ENCODE measurements at regions not wholly inside any gene's neighbourhood (a gene's known extent, or its start where the extent isn't known, plus 50 kb on each side); places are given as distances from the start of the nearest gene placed in this dataset.

- peaks cover 5% of the 10 kb centered on the region for H3K27me3 Mint-ChIP-seq
- Histone ChIP-seq H3K27me3 (ENCODE audit: control insufficient read depth in 1 of 2, insufficient read depth in 2 of 2, low read length in 2 of 2) (peaks cover 0 to 2% of the 10 kb centered on the region in 2 experiments), H3K4me3 (ENCODE audit: low read length) (no peak overlapping the region), H3K27ac (ENCODE audit: low read depth in 1 of 2, low read length in 2 of 2) (no peak overlapping the region), H3K36me3 (ENCODE audit: insufficient read depth, low read length) (no peaks in the 10 kb centered on the region), H3K4me1 (ENCODE audit: insufficient read depth, low read length) (no peaks in the 10 kb centered on the region), H3K9me3 (ENCODE audit: control insufficient read depth in 1 of 2, insufficient read depth in 1 of 2, low read length in 2 of 2) (peaks cover 0 to 4% of the 10 kb centered on the region in 2 experiments)
- H3K4me1 Mint-ChIP-seq (ENCODE audit: low read depth), result no peaks in the 10 kb centered on the region
- no peak overlapping the region for H3K4me3 Mint-ChIP-seq
- CTCF ChIA-PET, result no interaction called here
- no peak for TF ChIP-seq CTCF (IDR thresholded peaks at IDR 0.05)
- ATAC-seq (ENCODE audit: poor library complexity) (no peak), DNase-seq (peak in 6 of 14 experiments; percentile 0 to 83 (median 24))
- POLR2A ChIA-PET, result no interaction called here
- no peaks in the 10 kb centered on the region for H3K36me3 Mint-ChIP-seq (ENCODE audit: low read depth)
- no peaks in the 10 kb centered on the region for H3K9me3 Mint-ChIP-seq
- no peak overlapping the region for H3K27ac Mint-ChIP-seq
- intact Hi-C loops (cut with DNase I, micrococcal nuclease), result no loop called here
Observed at GRCh38 chr20:40506537-40506939, 182.5 kb downstream of the MAFB start.

DNA sequence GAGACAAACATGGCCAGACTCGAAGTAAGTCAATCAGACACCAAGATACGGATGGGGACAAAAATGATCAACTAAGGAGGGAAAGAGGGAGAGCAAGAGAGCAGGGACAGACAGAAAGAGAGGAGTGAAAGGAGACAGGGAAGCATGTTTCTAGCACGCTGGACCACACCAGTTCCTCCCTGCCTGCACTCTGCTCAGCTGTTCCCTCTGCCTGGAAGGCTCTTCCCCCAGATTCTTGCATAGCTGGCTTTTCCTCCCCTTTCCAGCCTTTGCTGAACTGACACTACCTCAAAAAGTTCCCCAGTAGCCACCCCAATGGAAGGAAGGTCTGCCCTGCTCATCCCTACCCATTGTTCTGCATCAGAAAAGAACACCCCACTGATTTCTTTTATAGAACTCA is 185.9 kb downstream of the MAFB start:
- Mint-ChIP-seq H3K27me3 (no peaks in the 10 kb centered on the region), H3K36me3 (ENCODE audit: low read depth) (no peaks in the 10 kb centered on the region), H3K9me3 (no peaks in the 10 kb centered on the region), H3K27ac (no peak overlapping the region), H3K4me1 (ENCODE audit: low read depth) (no peaks in the 10 kb centered on the region), H3K4me3 (no peak overlapping the region)
- H3K4me3 ChIP-seq (ENCODE audit: low read length), result no peak overlapping the region
- no peak overlapping the region for H3K27ac ChIP-seq (ENCODE audit: low read depth in 1 of 2, low read length in 2 of 2)
- POLR2A ChIA-PET, result no interaction called here
- no peak for ATAC-seq (ENCODE audit: poor library complexity)
- H3K27me3 ChIP-seq (ENCODE audit: control insufficient read depth in 1 of 2, insufficient read depth in 2 of 2, low read length in 2 of 2), result peaks cover 0 to 2% of the 10 kb centered on the region in 2 experiments
- H3K36me3 ChIP-seq (ENCODE audit: insufficient read depth, low read length), result no peaks in the 10 kb centered on the region
- peaks cover 0 to 4% of the 10 kb centered on the region in 2 experiments for H3K9me3 ChIP-seq (ENCODE audit: control insufficient read depth in 1 of 2, insufficient read depth in 1 of 2, low read length in 2 of 2)
- DNase-seq, result no peak
- intact Hi-C loops (cut with DNase I, micrococcal nuclease), result no loop called here
- H3K4me1 ChIP-seq (ENCODE audit: insufficient read depth, low read length), result no peaks in the 10 kb centered on the region
- CTCF ChIA-PET, result no interaction called here
- TF ChIP-seq CTCF (IDR thresholded peaks at IDR 0.05), result no peak

GRCh38 chr20:40502576-40502975 is 186.5 kb downstream of the MAFB start:
- CTCF ChIA-PET, result no interaction called here
- TF ChIP-seq CTCF (IDR thresholded peaks at IDR 0.05), result no peak
- Mint-ChIP-seq H3K9me3 (no peaks in the 10 kb centered on the region), H3K4me3 (no peak overlapping the region), H3K27me3 (no peaks in the 10 kb centered on the region), H3K4me1 (ENCODE audit: low read depth) (no peaks in the 10 kb centered on the region), H3K27ac (no peak overlapping the region), H3K36me3 (ENCODE audit: low read depth) (no peaks in the 10 kb centered on the region)
- Histone ChIP-seq H3K4me3 (ENCODE audit: low read length) (no peak overlapping the region), H3K4me1 (ENCODE audit: insufficient read depth, low read length) (no peaks in the 10 kb centered on the region), H3K36me3 (ENCODE audit: insufficient read depth, low read length) (no peaks in the 10 kb centered on the region), H3K9me3 (ENCODE audit: control insufficient read depth in 1 of 2, insufficient read depth in 1 of 2, low read length in 2 of 2) (peaks cover 0 to 4% of the 10 kb centered on the region in 2 experiments), H3K27ac (ENCODE audit: low read depth in 1 of 2, low read length in 2 of 2) (no peak overlapping the region), H3K27me3 (ENCODE audit: control insufficient read depth in 1 of 2, insufficient read depth in 2 of 2, low read length in 2 of 2) (peaks cover 0 to 2% of the 10 kb centered on the region in 2 experiments)
- no peak for ATAC-seq (ENCODE audit: poor library complexity)
- intact Hi-C loops (cut with DNase I, micrococcal nuclease), result no loop called here
- DNase-seq, result no peak
- POLR2A ChIA-PET, result no interaction called here
